Ascending aorta (tissue), 2 donors: ENCODE measurements at regions not wholly inside any gene's neighbourhood (a gene's known extent, or its start where the extent isn't known, plus 50 kb on each side); places are given as distances from the start of the nearest gene placed in this dataset.
"Not testable (repeated sequence)": the region's sequence is repeated elsewhere in the genome, so short reads cannot be mapped to it uniquely, and the experiment has no call there.

Experiments used
- DNase-seq, 2 donors: peaks; one replicate each; pipeline ENCODE4 v3.0.0-alpha.2; 2019; ENCODE audit warnings: low spot score in 2 of 2
- H3K27ac ChIP-seq, 2 donors: fragments of 200-600 bp; sonication (generic); one replicate each; pipeline ENCODE4 v1.5.1; 2016 to 2017; ENCODE audit warnings: mild to moderate bottlenecking in 1 of 2
- H3K27me3 ChIP-seq: fragments of 200-600 bp; sonication (generic); one replicate; pipeline ENCODE4 v1.5.1; 2017
- H3K36me3 ChIP-seq, 2 donors: fragments of 200-600 bp; sonication (generic); one replicate each; pipeline ENCODE4 v1.5.1; 2016
- H3K4me1 ChIP-seq, 2 donors: fragments of 200-600 bp; sonication (generic); one replicate each; pipeline ENCODE4 v1.5.1; 2016 to 2017; ENCODE audit warnings: mild to moderate bottlenecking in 1 of 2
- H3K4me3 ChIP-seq, 2 donors: fragments of 200-600 bp; sonication (generic); one replicate each; pipeline ENCODE4 v1.5.1; 2016 to 2017; ENCODE audit warnings: mild to moderate bottlenecking in 1 of 2
- H3K9me3 ChIP-seq, 2 donors: fragments of 200-600 bp; sonication (generic); one replicate each; pipeline ENCODE4 v1.5.1; 2016
- intact Hi-C: fragments of 100-400 bp; cut with DNase I; formaldehyde crosslinking; loops from one replicate; pipeline ENCODE4 v1.15.1; 2023
- TF ChIP-seq, protein P1 (sequence below), 3 experiments: fragments of 200-600 bp in 2 of 3; fragments of 450-650 bp in 1 of 3; sonication (generic) in 2 of 3; IDR thresholded peaks; one replicate each; pipeline ENCODE4 v1.5.1; 2016 to 2019; ENCODE audit warnings: antibody characterized with exemption in 3 of 3, mild to moderate bottlenecking in 1 of 3, moderate library complexity in 1 of 3

DNA sequence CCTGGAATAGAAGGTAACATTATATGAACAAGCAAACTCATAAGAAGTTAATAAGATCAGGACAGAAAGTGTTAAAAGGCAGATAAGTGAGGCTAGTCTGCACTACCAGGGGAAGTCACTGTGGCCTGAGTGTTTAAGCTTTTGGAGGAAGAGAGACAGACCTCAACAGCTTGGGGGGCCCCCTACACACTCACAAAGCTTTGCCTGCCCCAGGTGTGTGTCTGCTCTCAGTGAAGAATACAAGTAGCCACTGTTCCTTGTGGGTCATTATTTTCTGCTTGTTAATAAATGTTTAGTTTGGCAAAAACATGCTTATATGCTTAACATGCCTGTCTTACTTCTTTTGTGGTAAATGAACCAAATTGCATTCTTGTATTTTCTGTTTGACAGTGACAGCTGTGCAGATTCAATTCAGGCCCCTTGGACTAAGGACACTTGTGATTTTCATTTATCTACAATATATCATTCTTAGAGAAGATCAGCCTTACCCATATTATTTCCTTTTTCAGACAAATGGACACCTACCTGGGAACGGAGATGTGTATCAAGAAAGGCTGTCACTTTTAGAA, 50.7 kb upstream of the C12orf71 start:
- Histone ChIP-seq H3K4me1 (no peaks in the 10 kb centered on the region), H3K36me3 (no peaks in the 10 kb centered on the region), H3K27ac (no peak overlapping the region), H3K27me3 (no peaks in the 10 kb centered on the region), H3K4me3 (no peak overlapping the region), H3K9me3 (no peaks in the 10 kb centered on the region)
- TF ChIP-seq, protein P1, sequence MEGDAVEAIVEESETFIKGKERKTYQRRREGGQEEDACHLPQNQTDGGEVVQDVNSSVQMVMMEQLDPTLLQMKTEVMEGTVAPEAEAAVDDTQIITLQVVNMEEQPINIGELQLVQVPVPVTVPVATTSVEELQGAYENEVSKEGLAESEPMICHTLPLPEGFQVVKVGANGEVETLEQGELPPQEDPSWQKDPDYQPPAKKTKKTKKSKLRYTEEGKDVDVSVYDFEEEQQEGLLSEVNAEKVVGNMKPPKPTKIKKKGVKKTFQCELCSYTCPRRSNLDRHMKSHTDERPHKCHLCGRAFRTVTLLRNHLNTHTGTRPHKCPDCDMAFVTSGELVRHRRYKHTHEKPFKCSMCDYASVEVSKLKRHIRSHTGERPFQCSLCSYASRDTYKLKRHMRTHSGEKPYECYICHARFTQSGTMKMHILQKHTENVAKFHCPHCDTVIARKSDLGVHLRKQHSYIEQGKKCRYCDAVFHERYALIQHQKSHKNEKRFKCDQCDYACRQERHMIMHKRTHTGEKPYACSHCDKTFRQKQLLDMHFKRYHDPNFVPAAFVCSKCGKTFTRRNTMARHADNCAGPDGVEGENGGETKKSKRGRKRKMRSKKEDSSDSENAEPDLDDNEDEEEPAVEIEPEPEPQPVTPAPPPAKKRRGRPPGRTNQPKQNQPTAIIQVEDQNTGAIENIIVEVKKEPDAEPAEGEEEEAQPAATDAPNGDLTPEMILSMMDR (IDR thresholded peaks at IDR 0.05): no peak
- no peak for DNase-seq
- intact Hi-C loops: no loop called here

DNA sequence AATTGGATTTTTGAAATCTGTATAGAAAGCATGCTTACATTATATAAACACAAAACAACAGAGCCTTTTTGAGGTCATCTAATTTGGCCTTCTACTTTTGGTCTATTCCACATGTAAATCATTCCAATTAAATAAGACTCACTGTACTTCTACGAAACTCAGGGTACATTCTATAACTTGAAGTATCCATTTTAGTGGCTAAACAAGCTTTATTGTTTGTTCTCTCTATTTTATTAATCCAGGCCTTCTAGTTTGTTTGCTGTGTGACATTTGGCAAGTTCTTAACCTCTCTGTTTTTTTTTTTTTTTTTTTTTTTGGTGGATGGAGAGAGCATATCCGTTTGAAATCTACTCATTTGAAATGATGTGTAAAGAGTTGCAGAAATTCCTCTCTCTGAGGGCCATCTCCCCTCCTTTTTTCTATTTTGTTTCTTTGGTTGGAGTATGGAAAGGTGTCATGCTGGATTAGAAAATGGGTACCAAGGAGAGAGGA, 58.1 kb upstream of the C12orf71 start:
- no peak for DNase-seq
- Histone ChIP-seq H3K27me3 (no peaks in the 10 kb centered on the region), H3K4me3 (no peak overlapping the region), H3K9me3 (no peaks in the 10 kb centered on the region), H3K36me3 (no peaks in the 10 kb centered on the region), H3K4me1 (peaks cover 0 to 15% of the 10 kb centered on the region in 2 donors), H3K27ac (no peak overlapping the region)
- TF ChIP-seq, protein P1 (IDR thresholded peaks at IDR 0.05): no peak
- intact Hi-C loops: loop anchor here (5.0 kb wide), 1 partner anchor 162 kb away; no protein-coding TSS in a partner anchor

DNA sequence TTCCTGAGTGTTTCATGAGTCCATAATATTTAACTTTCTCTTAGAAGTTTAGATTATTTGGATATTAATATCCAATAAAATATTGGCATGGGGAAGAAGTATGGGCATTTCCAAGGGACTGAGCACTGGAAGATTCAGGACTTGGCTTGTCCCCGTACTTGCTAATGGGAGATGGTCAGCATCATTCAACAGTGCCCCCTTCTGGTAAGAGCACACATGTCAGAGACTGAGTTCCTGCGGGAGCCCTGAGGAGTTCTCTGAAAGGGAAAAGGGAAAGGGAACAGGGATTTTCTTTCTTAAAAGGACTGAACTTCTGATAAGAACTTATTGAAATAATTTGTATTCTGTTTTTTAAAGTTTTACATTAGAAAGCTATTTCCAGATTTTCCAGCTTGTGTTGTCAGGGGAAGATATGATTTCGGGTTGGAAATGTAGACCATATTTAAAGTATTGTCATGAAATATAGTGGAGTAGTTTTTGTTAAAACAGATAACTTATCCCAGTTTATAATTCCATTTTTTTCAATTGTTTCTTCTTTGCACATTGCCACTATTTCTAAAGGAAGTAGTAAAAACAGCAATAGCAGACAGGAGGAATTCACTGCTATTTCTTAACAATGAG, 59.8 kb upstream of the C12orf71 start:
- H3K27ac ChIP-seq: no peak overlapping the region
- peaks cover 0 to 15% of the 10 kb centered on the region in 2 donors for H3K4me1 ChIP-seq
- H3K4me3 ChIP-seq: no peak overlapping the region
- intact Hi-C loops: loop anchor here (2.0 to 5.0 kb wide), 3 partner anchors 103 to 160 kb away; partner anchors contain the start of genes STK38L and TM7SF3
- no peaks in the 10 kb centered on the region for H3K27me3 ChIP-seq
- TF ChIP-seq, protein P1 (IDR thresholded peaks at IDR 0.05): peak; percentile 63 to 83 (median 77)
- H3K36me3 ChIP-seq: no peaks in the 10 kb centered on the region
- DNase-seq: peak in 1 of 2 donors; percentile 85
- no peaks in the 10 kb centered on the region for H3K9me3 ChIP-seq

DNA sequence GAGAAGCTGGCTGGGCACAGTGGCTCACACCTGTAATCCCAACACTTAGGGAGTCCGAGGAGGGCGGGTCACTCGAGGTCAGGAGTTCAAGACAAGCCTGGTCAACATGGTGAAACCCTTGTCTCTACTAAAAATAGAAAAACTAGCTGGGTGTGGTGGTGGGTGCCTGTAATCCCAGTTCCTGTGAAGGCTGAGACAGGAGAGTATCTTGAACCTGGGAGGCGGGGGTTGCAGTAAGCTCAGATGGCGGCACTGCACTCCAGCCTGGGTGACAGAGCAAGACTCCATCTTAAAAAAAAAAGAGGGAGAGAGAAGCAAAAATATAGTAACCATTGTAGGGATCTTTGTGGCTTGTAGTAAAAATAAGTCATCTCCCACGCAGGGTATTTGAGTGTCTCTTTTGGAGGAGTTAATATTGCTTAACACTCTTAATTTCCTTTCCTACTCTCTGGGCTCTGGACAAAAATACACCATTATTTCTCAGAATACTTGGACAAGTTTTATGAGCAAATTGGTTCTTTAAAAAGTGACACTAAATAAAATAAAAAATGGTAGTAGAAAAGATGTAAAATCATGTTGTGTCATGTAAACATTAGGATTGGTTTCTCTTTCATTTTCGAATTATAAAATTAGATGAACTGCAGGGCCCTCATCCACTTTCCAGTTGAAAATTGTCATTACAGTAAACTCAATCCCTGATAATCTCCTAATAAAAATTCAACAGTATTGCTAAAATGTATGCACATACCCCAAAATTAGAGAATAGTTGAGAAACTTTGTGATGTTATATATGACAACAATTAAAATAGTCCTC, 61.1 kb upstream of the C12orf71 start:
- H3K27ac ChIP-seq: peak overlapping the region in 1 of 2 donors; percentile 12
- H3K27me3 ChIP-seq: no peaks in the 10 kb centered on the region
- intact Hi-C loops: loop anchor here (2.0 to 5.0 kb wide), 3 partner anchors 101 to 159 kb away; partner anchors contain the start of genes STK38L and TM7SF3
- DNase-seq: no peak
- TF ChIP-seq, protein P1 (IDR thresholded peaks at IDR 0.05): no peak
- H3K36me3 ChIP-seq: no peaks in the 10 kb centered on the region
- H3K4me1 ChIP-seq: peaks cover 0 to 15% of the 10 kb centered on the region in 2 donors
- no peaks in the 10 kb centered on the region for H3K9me3 ChIP-seq
- peak overlapping the region in 1 of 2 donors; percentile 15 for H3K4me3 ChIP-seq

DNA sequence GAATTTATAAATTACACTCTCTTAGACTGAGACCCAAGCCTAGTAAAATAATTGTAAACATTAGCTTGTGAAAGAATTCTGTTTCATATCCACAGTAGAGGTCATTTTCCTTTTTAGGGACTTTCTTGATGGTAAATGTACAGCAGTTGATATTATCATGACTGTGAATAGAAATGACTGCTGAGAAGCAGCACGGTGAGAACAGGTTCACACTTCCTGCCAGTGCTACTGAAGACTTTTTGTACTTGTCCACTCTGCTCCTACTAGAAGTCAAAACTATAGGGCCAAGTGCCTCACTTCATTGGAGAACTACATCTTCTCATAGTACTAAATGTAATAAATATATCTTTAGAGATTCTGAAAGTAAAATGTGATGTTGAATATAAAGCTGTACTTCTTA, 63.3 kb upstream of the C12orf71 start:
- H3K9me3 ChIP-seq, H3K27ac ChIP-seq, H3K4me3 ChIP-seq, DNase-seq, H3K36me3 ChIP-seq, H3K27me3 ChIP-seq, intact Hi-C loops: not testable (repeated sequence)
- peaks cover 0 to 15% of the 10 kb centered on the region in 2 donors for H3K4me1 ChIP-seq
